Heart left ventricle (tissue), 13 donors: ENCODE measurements at regions not wholly inside any gene's neighbourhood (a gene's known extent, or its start where the extent isn't known, plus 50 kb on each side); places are given as distances from the start of the nearest gene placed in this dataset.

Experiments
- CTCF ChIP-seq, 12 donors: fragments of 200-600 bp; sonication (generic) in 4 of 12; IDR thresholded peaks; one replicate each; pipeline versions ENCODE4 v1.5.0 to v1.8.0; 2018 to 2022; ENCODE audit warnings: antibody characterized with exemption in 12 of 12, mild to moderate bottlenecking in 5 of 12
- POLR2A ChIP-seq, 2 donors: fragments of 450-650 bp; IDR thresholded peaks; one replicate each; pipeline ENCODE4 v1.6.1; 2017; ENCODE audit warnings: antibody characterized with exemption in 2 of 2, mild to moderate bottlenecking in 2 of 2, moderate library complexity in 2 of 2
- donor health status: ischemic (EF 13 %, LVEDD 7.1; RV severe dilation, severe dysfunction).
- donor health status: DM: no; HTN: yes; CAD: no.
- donor health status: DM: no; HTN: no; CAD: no.
- donor health status: ischemic (EF 25% LVEDD 6.9; RV normal size, moderate dysfunction).
- donor health status: ischemic (EF 25% LVEDD 5.7; RV mildly dilated, moderate dysfunction).
- donor health status: ischemic (EF 35%, LVEDD 5.7; RV mildly dilated, moderate dysfunction).
- donor health status: nonischemic (EF 11% LVEDD 7.7; RV severe dilation, severe dysfunction).
- donor health status: DM: yes; HTN: yes; CAD: no.
- donor health status: PGD.
- donor health status: ischemic (EF 29% LVEDD 5.4; RV normal size, mild dysfunction).
- donor health status: nonischemic (EF 23%, LVEDD 6.1; RV moderate dilation, normal function).

- TF ChIP-seq CTCF (IDR thresholded peaks at IDR 0.05) (no peak), POLR2A (IDR thresholded peaks at IDR 0.05) (no peak)
These were observed 504.0 kb downstream of the RFPL4B start for GRCh38 chr6:112851146-112851545.
